ENCODE measurements at regions not wholly inside any gene's neighbourhood (a gene's known extent, or its start where the extent isn't known, plus 50 kb on each side); places are given as distances from the start of the nearest gene placed in this dataset.

GRCh38 chr3:128553560-128553959 lies 60.6 kb upstream of the GATA2 start:
- no peak for TF ChIP-seq CTCF (optimal IDR thresholded peaks at IDR 0.05 in 1 of 3, IDR thresholded peaks at IDR 0.05 in 1 of 3, conservative IDR thresholded peaks at IDR 0.05 in 1 of 3; ENCODE audit: extremely low read depth in 1 of 3, insufficient read depth in 2 of 3, low read length in 3 of 3)
- no peak for TF ChIP-seq EZH2 (IDR thresholded peaks at IDR 0.05; ENCODE audit: low read length)

Measured in keratinocyte (primary cell).